ENCODE measurements at regions not wholly inside any gene's neighbourhood (a gene's known extent, or its start where the extent isn't known, plus 50 kb on each side); places are given as distances from the start of the nearest gene placed in this dataset.

DNA sequence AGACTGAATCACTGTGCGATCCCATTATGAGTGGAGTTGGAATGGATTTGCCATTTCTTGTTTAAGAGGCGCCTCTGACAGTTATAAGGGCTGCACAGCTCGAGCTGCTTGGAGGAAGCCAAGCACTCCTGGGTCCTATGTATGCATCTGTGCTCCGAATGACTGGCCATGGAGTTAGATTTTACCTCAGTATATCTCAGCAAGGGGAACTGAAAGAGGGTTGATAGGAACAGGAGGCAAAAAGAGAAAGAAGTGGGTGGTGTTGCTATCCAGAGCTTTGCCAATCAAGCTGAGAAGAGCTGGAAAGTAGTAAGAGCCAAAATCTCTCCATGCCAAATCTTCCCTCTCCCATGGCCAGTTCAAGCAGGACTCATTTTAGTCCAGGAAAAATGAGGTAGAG, 632.0 kb upstream of the KIRREL3 start:
- POLR2A ChIA-PET: interaction anchor here (0.6 kb wide), 1 partner anchor 541 kb away, joined by 3 read pairs; no protein-coding TSS in a partner anchor

DNA sequence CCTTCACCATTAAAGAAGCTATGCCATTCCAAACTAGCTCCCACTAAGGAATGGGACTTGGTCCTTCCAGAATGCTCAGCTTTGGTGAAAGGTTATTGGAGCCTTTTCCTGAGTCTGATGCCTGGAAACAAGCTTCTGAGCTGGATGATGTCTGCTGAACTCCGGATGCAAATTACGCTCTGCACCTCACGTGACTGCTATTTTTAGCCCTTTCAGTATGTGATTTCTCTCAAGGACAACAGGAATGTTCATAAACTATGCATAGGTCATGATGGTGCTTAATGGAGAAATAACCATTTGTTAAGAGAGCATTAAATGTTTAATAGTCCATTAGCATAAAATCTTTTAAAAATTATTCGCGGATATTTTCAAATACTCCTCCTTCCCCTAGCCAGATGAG, 631.4 kb upstream of the KIRREL3 start:
- ChIA-PET POLR2A (interaction anchor here (0.6 kb wide), 1 partner anchor 542 kb away, joined by 3 read pairs; no protein-coding TSS in a partner anchor), CTCF (ENCODE audit: unreplicated experiment) (no interaction called here)
- H3K4me1 ChIP-seq (ENCODE audit: insufficient read depth, low read length, poor library complexity, severe bottlenecking): no peaks in the 10 kb centered on the region
- no peaks in the 10 kb centered on the region for H3K9me2 ChIP-seq (ENCODE audit: insufficient read depth, low read length)
- DNase-seq (ENCODE audit: low spot score): no peak
- H3K79me2 ChIP-seq (ENCODE audit: insufficient read depth, low read depth, low read length): no peaks in the 10 kb centered on the region
- no peak overlapping the region for H3K27ac ChIP-seq (ENCODE audit: low read depth, low read length, poor library complexity, severe bottlenecking)
- H3K4me3 ChIP-seq (ENCODE audit: low read depth, low read length, poor library complexity, severe bottlenecking): no peak overlapping the region
- H3K36me3 ChIP-seq (ENCODE audit: insufficient read depth, low read length): no peaks in the 10 kb centered on the region
- no peaks in the 10 kb centered on the region for H4K20me1 ChIP-seq (ENCODE audit: insufficient read depth, low read length)
- TF ChIP-seq, protein P1, sequence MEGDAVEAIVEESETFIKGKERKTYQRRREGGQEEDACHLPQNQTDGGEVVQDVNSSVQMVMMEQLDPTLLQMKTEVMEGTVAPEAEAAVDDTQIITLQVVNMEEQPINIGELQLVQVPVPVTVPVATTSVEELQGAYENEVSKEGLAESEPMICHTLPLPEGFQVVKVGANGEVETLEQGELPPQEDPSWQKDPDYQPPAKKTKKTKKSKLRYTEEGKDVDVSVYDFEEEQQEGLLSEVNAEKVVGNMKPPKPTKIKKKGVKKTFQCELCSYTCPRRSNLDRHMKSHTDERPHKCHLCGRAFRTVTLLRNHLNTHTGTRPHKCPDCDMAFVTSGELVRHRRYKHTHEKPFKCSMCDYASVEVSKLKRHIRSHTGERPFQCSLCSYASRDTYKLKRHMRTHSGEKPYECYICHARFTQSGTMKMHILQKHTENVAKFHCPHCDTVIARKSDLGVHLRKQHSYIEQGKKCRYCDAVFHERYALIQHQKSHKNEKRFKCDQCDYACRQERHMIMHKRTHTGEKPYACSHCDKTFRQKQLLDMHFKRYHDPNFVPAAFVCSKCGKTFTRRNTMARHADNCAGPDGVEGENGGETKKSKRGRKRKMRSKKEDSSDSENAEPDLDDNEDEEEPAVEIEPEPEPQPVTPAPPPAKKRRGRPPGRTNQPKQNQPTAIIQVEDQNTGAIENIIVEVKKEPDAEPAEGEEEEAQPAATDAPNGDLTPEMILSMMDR (conservative IDR thresholded peaks at IDR 0.05; ENCODE audit: low read length): no peak
- no peak for TF ChIP-seq EZH2phosphoT487 (IDR thresholded peaks at IDR 0.05; ENCODE audit: borderline replicate concordance, low read depth, low read length)
- H2AFZ ChIP-seq (ENCODE audit: low read length): no peak overlapping the region
- no TSS peak for BruUV-seq (replicated peaks)
- H3K4me2 ChIP-seq (ENCODE audit: low read length): no peak overlapping the region
- intact Hi-C loops (cut with micrococcal nuclease; ENCODE audit: unreplicated experiment): no loop called here
- no peaks in the 10 kb centered on the region for H3K9me3 ChIP-seq (ENCODE audit: low read length)

More for the DNA sequence above, 632.0 kb upstream of the KIRREL3 start:
- intact Hi-C loops (cut with micrococcal nuclease; ENCODE audit: unreplicated experiment): no loop called here
- Histone ChIP-seq H3K9me2 (ENCODE audit: insufficient read depth, low read length) (no peaks in the 10 kb centered on the region), H3K4me2 (ENCODE audit: low read length) (no peak overlapping the region), H3K79me2 (ENCODE audit: insufficient read depth, low read depth, low read length) (no peaks in the 10 kb centered on the region), H3K36me3 (ENCODE audit: insufficient read depth, low read length) (no peaks in the 10 kb centered on the region), H3K4me1 (ENCODE audit: insufficient read depth, low read length, poor library complexity, severe bottlenecking) (no peaks in the 10 kb centered on the region), H2AFZ (ENCODE audit: low read length) (no peak overlapping the region), H3K9me3 (ENCODE audit: low read length) (no peaks in the 10 kb centered on the region), H3K27ac (ENCODE audit: low read depth, low read length, poor library complexity, severe bottlenecking) (no peak overlapping the region), H3K4me3 (ENCODE audit: low read depth, low read length, poor library complexity, severe bottlenecking) (no peak overlapping the region), H4K20me1 (ENCODE audit: insufficient read depth, low read length) (no peaks in the 10 kb centered on the region)
- TF ChIP-seq, protein P1 (conservative IDR thresholded peaks at IDR 0.05; ENCODE audit: low read length): no peak
- no peak for TF ChIP-seq EZH2phosphoT487 (IDR thresholded peaks at IDR 0.05; ENCODE audit: borderline replicate concordance, low read depth, low read length)
- CTCF ChIA-PET (ENCODE audit: unreplicated experiment): no interaction called here
- no peak for DNase-seq (ENCODE audit: low spot score)
- BruUV-seq (replicated peaks): no TSS peak

DNA sequence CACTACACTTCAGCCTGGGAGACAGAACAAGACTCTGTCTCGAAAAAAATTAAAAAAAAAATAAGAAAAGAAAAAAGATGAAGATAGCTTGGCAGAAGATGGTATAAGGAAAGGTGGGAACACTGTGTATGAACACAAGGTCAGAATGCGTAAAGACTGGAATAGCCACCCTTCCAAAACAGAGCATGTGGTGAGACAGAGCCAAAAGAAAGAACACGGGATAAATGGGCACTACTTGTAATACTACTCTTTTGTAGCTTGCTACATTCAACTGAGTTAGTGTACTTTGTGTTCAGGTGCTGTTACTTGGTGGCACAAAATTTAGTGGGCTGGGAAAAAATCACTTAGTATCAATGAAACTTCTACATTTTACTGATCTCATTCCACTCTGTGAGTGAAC, 628.6 kb upstream of the KIRREL3 start:
- no peak overlapping the region for H3K27ac ChIP-seq (ENCODE audit: low read depth, low read length, poor library complexity, severe bottlenecking)
- TF ChIP-seq, protein P1 (conservative IDR thresholded peaks at IDR 0.05; ENCODE audit: low read length): no peak
- no peak for TF ChIP-seq EZH2phosphoT487 (IDR thresholded peaks at IDR 0.05; ENCODE audit: borderline replicate concordance, low read depth, low read length)
- no peak overlapping the region for H2AFZ ChIP-seq (ENCODE audit: low read length)
- no peaks in the 10 kb centered on the region for H3K9me2 ChIP-seq (ENCODE audit: insufficient read depth, low read length)
- intact Hi-C loops (cut with micrococcal nuclease; ENCODE audit: unreplicated experiment): no loop called here
- BruUV-seq (replicated peaks): no TSS peak
- H3K4me2 ChIP-seq (ENCODE audit: low read length): no peak overlapping the region
- no peaks in the 10 kb centered on the region for H3K4me1 ChIP-seq (ENCODE audit: insufficient read depth, low read length, poor library complexity, severe bottlenecking)
- H4K20me1 ChIP-seq (ENCODE audit: insufficient read depth, low read length): no peaks in the 10 kb centered on the region
- CTCF ChIA-PET (ENCODE audit: unreplicated experiment): no interaction called here
- no peaks in the 10 kb centered on the region for H3K9me3 ChIP-seq (ENCODE audit: low read length)
- no peak overlapping the region for H3K4me3 ChIP-seq (ENCODE audit: low read depth, low read length, poor library complexity, severe bottlenecking)
- DNase-seq (ENCODE audit: low spot score): no peak
- no peaks in the 10 kb centered on the region for H3K36me3 ChIP-seq (ENCODE audit: insufficient read depth, low read length)
- POLR2A ChIA-PET: no interaction called here
- H3K79me2 ChIP-seq (ENCODE audit: insufficient read depth, low read depth, low read length): no peaks in the 10 kb centered on the region
